Skin epidermis (tissue), 12 donors: ENCODE measurements at regions not wholly inside any gene's neighbourhood (a gene's known extent, or its start where the extent isn't known, plus 50 kb on each side); places are given as distances from the start of the nearest gene placed in this dataset.
A peak's percentile ranks its signal among the peaks of the same experiment; 100 is the strongest.
"Not testable (repeated sequence)": the region's sequence is repeated elsewhere in the genome, so short reads cannot be mapped to it uniquely, and the experiment has no call there.

Source experiments
- H3K27ac ChIP-seq, 21 experiments: fragments of 200-600 bp; sonication (generic) in 11 of 21; one replicate each; pipeline ENCODE4 v1.5.0; 2020; ENCODE audit warnings: mild to moderate bottlenecking in 3 of 21, inconsistent platforms in 2 of 21, moderate library complexity in 2 of 21
- H3K4me3 ChIP-seq, 7 experiments: fragments of 200-600 bp; sonication (generic) in 2 of 7; one replicate each; pipeline ENCODE4 v1.5.0; 2020; ENCODE audit warnings: inconsistent platforms in 2 of 7, mild to moderate bottlenecking in 2 of 7, moderate library complexity in 1 of 7

GRCh38 chr11:13154374-13154773 is 123.2 kb upstream of the BMAL1 start:
- H3K4me3 ChIP-seq, H3K27ac ChIP-seq: not testable (repeated sequence)

- peak overlapping the region in 15 of 21 experiments; percentile 22 to 78 (median 56) for H3K27ac ChIP-seq
- no peak overlapping the region for H3K4me3 ChIP-seq
Observed at GRCh38 chr11:13160346-13160745, 117.2 kb upstream of the BMAL1 start.

- Histone ChIP-seq H3K4me3 (no peak overlapping the region), H3K27ac (peak overlapping the region in 15 of 21 experiments; percentile 22 to 78 (median 56))
Observed at GRCh38 chr11:13160806-13161205, 116.8 kb upstream of the BMAL1 start.

GRCh38 chr11:13163158-13163557 is 114.4 kb upstream of the BMAL1 start:
- Histone ChIP-seq H3K4me3 (no peak overlapping the region), H3K27ac (peak overlapping the region in 1 of 21 experiments; percentile 6)

- no peak overlapping the region for H3K27ac ChIP-seq
Observed at GRCh38 chr11:13166036-13166435, 111.6 kb upstream of the BMAL1 start.

GRCh38 chr11:13168271-13168670 is 109.3 kb upstream of the BMAL1 start:
- peak overlapping the region in 11 of 21 experiments; percentile 4 to 60 (median 50) for H3K27ac ChIP-seq
- H3K4me3 ChIP-seq = no peak overlapping the region

More at GRCh38 chr11:13166036-13166435, 111.6 kb upstream of the BMAL1 start:
- no peak overlapping the region for H3K4me3 ChIP-seq

GRCh38 chr11:13169709-13170108 is 107.9 kb upstream of the BMAL1 start:
- H3K4me3 ChIP-seq = no peak overlapping the region

GRCh38 chr11:13174090-13174489 is 103.5 kb upstream of the BMAL1 start:
- Histone ChIP-seq H3K4me3 (no peak overlapping the region), H3K27ac (no peak overlapping the region)

More at GRCh38 chr11:13169709-13170108, 107.9 kb upstream of the BMAL1 start:
- peak overlapping the region in 5 of 21 experiments; percentile 20 to 61 (median 51) for H3K27ac ChIP-seq

- H3K4me3 ChIP-seq = no peak overlapping the region
- no peak overlapping the region for H3K27ac ChIP-seq
Observed at GRCh38 chr11:13183094-13183825, 94.3 kb upstream of the BMAL1 start.

- H3K4me3 ChIP-seq = no peak overlapping the region
- H3K27ac ChIP-seq = no peak overlapping the region
Observed at GRCh38 chr11:13183826-13184196, 93.8 kb upstream of the BMAL1 start.

- no peak overlapping the region for H3K27ac ChIP-seq
- H3K4me3 ChIP-seq = no peak overlapping the region
Observed at GRCh38 chr11:13184295-13184794, 93.2 kb upstream of the BMAL1 start.

GRCh38 chr11:13188179-13188578 is 89.4 kb upstream of the BMAL1 start:
- no peak overlapping the region for H3K27ac ChIP-seq
- no peak overlapping the region for H3K4me3 ChIP-seq

GRCh38 chr11:13189561-13190426 is 87.8 kb upstream of the BMAL1 start:
- H3K27ac ChIP-seq = no peak overlapping the region
- no peak overlapping the region for H3K4me3 ChIP-seq

- Histone ChIP-seq H3K27ac (no peak overlapping the region), H3K4me3 (no peak overlapping the region)
Observed at GRCh38 chr11:13193613-13194012, 84.0 kb upstream of the BMAL1 start.

- H3K27ac ChIP-seq, H3K4me3 ChIP-seq: not testable (repeated sequence)
Observed at GRCh38 chr11:13197374-13197773, 80.2 kb upstream of the BMAL1 start.

- Histone ChIP-seq H3K27ac (peak overlapping the region in 1 of 21 experiments; percentile 7), H3K4me3 (no peak overlapping the region)
Observed at GRCh38 chr11:13205486-13205885, 72.1 kb upstream of the BMAL1 start.

GRCh38 chr11:13206086-13206640 is 71.4 kb upstream of the BMAL1 start:
- H3K4me3 ChIP-seq = no peak overlapping the region
- H3K27ac ChIP-seq = no peak overlapping the region

GRCh38 chr11:13207270-13207664 is 70.3 kb upstream of the BMAL1 start:
- peak overlapping the region in 16 of 21 experiments; percentile 14 to 80 (median 69) for H3K27ac ChIP-seq

GRCh38 chr11:13207665-13208594 is 69.7 kb upstream of the BMAL1 start:
- peak overlapping the region in 19 of 21 experiments; percentile 14 to 80 (median 67) for H3K27ac ChIP-seq
- H3K4me3 ChIP-seq = peak overlapping the region; percentile 11 to 33 (median 24)

More at GRCh38 chr11:13207270-13207664, 70.3 kb upstream of the BMAL1 start:
- H3K4me3 ChIP-seq = peak overlapping the region in 3 of 7 experiments; percentile 14 to 33 (median 30)
